WTC11 (cell line): ENCODE measurements at regions not wholly inside any gene's neighbourhood (a gene's known extent, or its start where the extent isn't known, plus 50 kb on each side); places are given as distances from the start of the nearest gene placed in this dataset.

Experiments used
- CREB1 ChIP-seq: sonication (generic); formaldehyde crosslinking; IDR thresholded peaks from 2 replicates; pipeline ENCODE4 v1.8.0; 2023; ENCODE audit warnings: mild to moderate bottlenecking, missing genetic modification reagents
- NR3C1 ChIP-seq: sonication (generic); formaldehyde crosslinking; conservative IDR thresholded peaks from 2 replicates; pipeline ENCODE4 v1.8.1; 2023; ENCODE audit warnings: low read depth, mild to moderate bottlenecking, missing genetic modification reagents
- ZNF423 ChIP-seq: fragments of 250-450 bp; sonication (Bioruptor Pico); IDR thresholded peaks from 2 replicates; pipeline ENCODE4 v2.1.2; 2022; ENCODE audit warnings: mild to moderate bottlenecking, moderate library complexity
- TF ChIP-seq, protein P1 (sequence below): fragments of 200-600 bp; IDR thresholded peaks from 2 replicates; pipeline ENCODE4 v1.8.0; 2022; ENCODE audit warnings: antibody characterized with exemption

DNA sequence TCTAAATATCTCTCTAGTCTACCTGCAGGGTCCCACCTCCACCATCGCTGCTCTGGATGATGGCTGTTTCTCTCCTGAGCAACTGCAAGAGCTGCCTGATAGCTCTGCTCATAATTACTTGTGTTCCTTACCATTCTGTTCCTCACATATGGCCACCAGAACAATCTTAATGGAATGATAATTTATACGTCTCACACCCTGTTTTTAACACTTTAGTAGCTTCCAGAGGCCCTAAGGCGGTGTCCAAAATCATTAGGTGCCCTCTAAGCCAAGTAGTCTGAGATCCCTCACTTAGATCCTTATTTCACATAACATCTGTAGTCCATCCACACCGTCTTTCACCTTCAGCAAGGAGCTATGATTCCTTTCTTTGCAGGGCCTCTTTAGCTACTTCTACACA is 373.3 kb downstream of the GBE1 start:
- TF ChIP-seq ZNF423 (no peak), NR3C1 (CRISPR knock-in tag) (no peak), CREB1 (CRISPR knock-in tag) (no peak)
- TF ChIP-seq, protein P1, sequence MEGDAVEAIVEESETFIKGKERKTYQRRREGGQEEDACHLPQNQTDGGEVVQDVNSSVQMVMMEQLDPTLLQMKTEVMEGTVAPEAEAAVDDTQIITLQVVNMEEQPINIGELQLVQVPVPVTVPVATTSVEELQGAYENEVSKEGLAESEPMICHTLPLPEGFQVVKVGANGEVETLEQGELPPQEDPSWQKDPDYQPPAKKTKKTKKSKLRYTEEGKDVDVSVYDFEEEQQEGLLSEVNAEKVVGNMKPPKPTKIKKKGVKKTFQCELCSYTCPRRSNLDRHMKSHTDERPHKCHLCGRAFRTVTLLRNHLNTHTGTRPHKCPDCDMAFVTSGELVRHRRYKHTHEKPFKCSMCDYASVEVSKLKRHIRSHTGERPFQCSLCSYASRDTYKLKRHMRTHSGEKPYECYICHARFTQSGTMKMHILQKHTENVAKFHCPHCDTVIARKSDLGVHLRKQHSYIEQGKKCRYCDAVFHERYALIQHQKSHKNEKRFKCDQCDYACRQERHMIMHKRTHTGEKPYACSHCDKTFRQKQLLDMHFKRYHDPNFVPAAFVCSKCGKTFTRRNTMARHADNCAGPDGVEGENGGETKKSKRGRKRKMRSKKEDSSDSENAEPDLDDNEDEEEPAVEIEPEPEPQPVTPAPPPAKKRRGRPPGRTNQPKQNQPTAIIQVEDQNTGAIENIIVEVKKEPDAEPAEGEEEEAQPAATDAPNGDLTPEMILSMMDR: no peak
